ENCODE measurements at regions not wholly inside any gene's neighbourhood (a gene's known extent, or its start where the extent isn't known, plus 50 kb on each side); places are given as distances from the start of the nearest gene placed in this dataset.

- Histone ChIP-seq H3K4me3 (no peak overlapping the region), H3K36me3 (ENCODE audit: insufficient read depth, low read length) (no peaks in the 10 kb centered on the region), H3K9ac (ENCODE audit: insufficient read length) (no peak overlapping the region), H3K9me3 (ENCODE audit: low read depth, low read length) (no peaks in the 10 kb centered on the region), H3K27ac (no peak overlapping the region)
- TF ChIP-seq EZH2 (IDR thresholded peaks at IDR 0.05) = no peak
- no peak for TF ChIP-seq POLR2AphosphoS5 (IDR thresholded peaks at IDR 0.05; ENCODE audit: borderline replicate concordance, low read depth, low read length)
- no peak for TF ChIP-seq FOXP2 (optimal IDR thresholded peaks at IDR 0.05; ENCODE audit: control extremely low read depth, extremely low read length, insufficient read depth)
- DNase-seq (ENCODE audit: low read depth, low spot score) = no peak
These were observed 339.9 kb downstream of the ADCYAP1 start for GRCh38 chr18:1244397-1245122.

GRCh38 chr18:1246827-1247226, 342.2 kb downstream of the ADCYAP1 start:
- no peak for TF ChIP-seq FOXP2 (optimal IDR thresholded peaks at IDR 0.05; ENCODE audit: control extremely low read depth, extremely low read length, insufficient read depth)
- no peak for TF ChIP-seq POLR2AphosphoS5 (IDR thresholded peaks at IDR 0.05; ENCODE audit: borderline replicate concordance, low read depth, low read length)
- no peak for TF ChIP-seq EZH2 (IDR thresholded peaks at IDR 0.05)
- Histone ChIP-seq H3K9me3 (ENCODE audit: low read depth, low read length) (no peaks in the 10 kb centered on the region), H3K9ac (ENCODE audit: insufficient read length) (no peak overlapping the region), H3K36me3 (ENCODE audit: insufficient read depth, low read length) (no peaks in the 10 kb centered on the region), H3K27ac (no peak overlapping the region), H3K4me3 (no peak overlapping the region)
- DNase-seq (ENCODE audit: low read depth, low spot score) = no peak

DNA sequence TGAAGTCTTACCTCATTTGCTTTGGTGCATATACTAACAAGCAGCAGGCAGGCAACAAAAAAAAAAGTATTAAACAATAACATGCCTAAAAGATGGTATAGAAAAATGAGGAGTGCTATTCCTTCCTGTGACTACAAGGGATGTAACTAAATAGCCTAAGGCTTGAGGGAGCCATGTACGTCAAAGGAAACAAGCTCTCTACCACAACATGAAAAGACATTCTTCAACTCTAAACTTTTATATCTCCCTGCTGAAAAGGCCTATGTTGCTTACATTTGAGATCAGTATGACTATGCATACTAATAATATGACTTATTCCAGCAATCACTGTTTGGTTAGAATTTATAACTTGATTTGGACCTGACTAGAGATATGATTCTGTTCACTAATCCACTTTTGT, 347.9 kb downstream of the ADCYAP1 start:
- Histone ChIP-seq H3K27ac (no peak overlapping the region), H3K4me3 (no peak overlapping the region), H3K36me3 (ENCODE audit: insufficient read depth, low read length) (no peaks in the 10 kb centered on the region), H3K9ac (ENCODE audit: insufficient read length) (no peak overlapping the region), H3K9me3 (ENCODE audit: low read depth, low read length) (no peaks in the 10 kb centered on the region)
- no peak for DNase-seq (ENCODE audit: low read depth, low spot score)
- TF ChIP-seq FOXP2 (optimal IDR thresholded peaks at IDR 0.05; ENCODE audit: control extremely low read depth, extremely low read length, insufficient read depth) = no peak
- TF ChIP-seq POLR2AphosphoS5 (IDR thresholded peaks at IDR 0.05; ENCODE audit: borderline replicate concordance, low read depth, low read length) = no peak
- no peak for TF ChIP-seq EZH2 (IDR thresholded peaks at IDR 0.05)

DNA sequence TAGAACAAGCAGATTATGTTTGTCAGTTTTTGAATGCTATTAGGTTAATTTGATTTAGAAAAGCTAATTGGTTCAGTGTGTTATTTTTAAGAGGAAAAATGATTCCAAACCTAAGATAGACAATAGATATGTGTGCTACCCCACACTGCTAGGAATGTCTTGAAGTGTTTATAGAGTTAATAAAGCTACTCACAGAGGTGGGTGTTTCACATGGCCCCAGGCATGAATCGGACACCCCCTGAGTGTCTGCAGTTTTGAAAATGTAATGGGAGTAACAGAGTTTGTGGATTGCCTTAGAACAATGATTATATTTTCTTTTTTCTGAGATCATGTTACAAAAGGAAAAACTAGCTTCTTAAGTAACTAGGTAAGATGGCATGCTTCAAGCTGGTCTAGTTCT, 348.3 kb downstream of the ADCYAP1 start:
- H3K4me3 ChIP-seq = no peak overlapping the region
- H3K9me3 ChIP-seq (ENCODE audit: low read depth, low read length) = no peaks in the 10 kb centered on the region
- TF ChIP-seq EZH2 (IDR thresholded peaks at IDR 0.05) (no peak), FOXP2 (optimal IDR thresholded peaks at IDR 0.05; ENCODE audit: control extremely low read depth, extremely low read length, insufficient read depth) (no peak), POLR2AphosphoS5 (IDR thresholded peaks at IDR 0.05; ENCODE audit: borderline replicate concordance, low read depth, low read length) (no peak)
- no peaks in the 10 kb centered on the region for H3K36me3 ChIP-seq (ENCODE audit: insufficient read depth, low read length)
- no peak overlapping the region for H3K27ac ChIP-seq
- H3K9ac ChIP-seq (ENCODE audit: insufficient read length) = no peak overlapping the region
- DNase-seq (ENCODE audit: low read depth, low spot score) = no peak

- DNase-seq (ENCODE audit: low read depth, low spot score) = no peak
- no peak overlapping the region for H3K4me3 ChIP-seq
- TF ChIP-seq EZH2 (IDR thresholded peaks at IDR 0.05) (no peak), FOXP2 (optimal IDR thresholded peaks at IDR 0.05; ENCODE audit: control extremely low read depth, extremely low read length, insufficient read depth) (no peak), POLR2AphosphoS5 (IDR thresholded peaks at IDR 0.05; ENCODE audit: borderline replicate concordance, low read depth, low read length) (no peak)
- H3K36me3 ChIP-seq (ENCODE audit: insufficient read depth, low read length) = no peaks in the 10 kb centered on the region
- H3K27ac ChIP-seq = no peak overlapping the region
- no peaks in the 10 kb centered on the region for H3K9me3 ChIP-seq (ENCODE audit: low read depth, low read length)
- no peak overlapping the region for H3K9ac ChIP-seq (ENCODE audit: insufficient read length)
These were observed 349.2 kb downstream of the ADCYAP1 start for GRCh38 chr18:1253827-1254226.

DNA sequence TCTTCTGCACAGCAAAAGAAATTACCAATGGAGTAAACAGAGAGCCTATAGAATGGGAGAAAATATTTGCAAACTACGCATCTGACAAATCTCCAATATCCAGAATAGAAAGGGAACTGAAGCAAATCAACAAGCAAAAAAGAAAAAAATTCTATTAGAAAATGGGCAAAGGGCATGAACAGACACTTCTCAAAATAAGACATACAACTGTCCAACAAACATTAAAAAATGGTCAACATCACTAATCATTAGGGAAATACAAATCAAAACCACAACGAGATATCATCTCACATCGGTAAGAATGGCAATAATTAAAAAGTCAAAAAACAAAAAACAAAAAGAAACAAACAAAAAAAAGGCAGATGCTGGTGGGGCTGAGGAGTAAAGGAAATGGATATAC, 356.4 kb downstream of the ADCYAP1 start:
- H3K9me3 ChIP-seq (ENCODE audit: low read depth, low read length) = no peaks in the 10 kb centered on the region
- H3K4me3 ChIP-seq = no peak overlapping the region
- H3K36me3 ChIP-seq (ENCODE audit: insufficient read depth, low read length) = no peaks in the 10 kb centered on the region
- H3K27ac ChIP-seq = no peak overlapping the region
- no peak for TF ChIP-seq POLR2AphosphoS5 (IDR thresholded peaks at IDR 0.05; ENCODE audit: borderline replicate concordance, low read depth, low read length)
- no peak for TF ChIP-seq FOXP2 (optimal IDR thresholded peaks at IDR 0.05; ENCODE audit: control extremely low read depth, extremely low read length, insufficient read depth)
- no peak for TF ChIP-seq EZH2 (IDR thresholded peaks at IDR 0.05)
- H3K9ac ChIP-seq (ENCODE audit: insufficient read length) = no peak overlapping the region
- DNase-seq (ENCODE audit: low read depth, low spot score) = no peak

DNA sequence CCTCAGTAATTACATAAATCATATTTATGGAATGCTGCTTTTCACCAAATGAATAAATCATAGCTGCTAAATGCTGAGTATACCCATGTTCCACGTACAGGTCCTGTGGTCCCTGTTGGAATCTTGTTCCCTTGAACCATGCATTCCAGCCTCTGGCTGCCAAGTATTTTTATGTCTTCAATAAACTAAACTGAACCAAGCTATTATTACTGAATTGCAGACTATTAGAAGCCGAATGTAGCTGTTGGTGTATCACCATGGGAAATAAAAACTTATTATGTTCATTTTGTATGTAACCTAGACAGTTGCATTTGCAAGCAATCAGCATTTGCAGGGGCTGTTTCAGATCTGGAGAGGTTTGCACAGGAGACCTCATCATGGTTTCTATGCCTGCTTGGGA, 362.4 kb downstream of the ADCYAP1 start:
- no peak overlapping the region for H3K4me3 ChIP-seq
- no peaks in the 10 kb centered on the region for H3K9me3 ChIP-seq (ENCODE audit: low read depth, low read length)
- DNase-seq (ENCODE audit: low read depth, low spot score) = no peak
- no peak overlapping the region for H3K27ac ChIP-seq
- no peak for TF ChIP-seq FOXP2 (optimal IDR thresholded peaks at IDR 0.05; ENCODE audit: control extremely low read depth, extremely low read length, insufficient read depth)
- TF ChIP-seq POLR2AphosphoS5 (IDR thresholded peaks at IDR 0.05; ENCODE audit: borderline replicate concordance, low read depth, low read length) = no peak
- no peak for TF ChIP-seq EZH2 (IDR thresholded peaks at IDR 0.05)
- H3K9ac ChIP-seq (ENCODE audit: insufficient read length) = no peak overlapping the region
- H3K36me3 ChIP-seq (ENCODE audit: insufficient read depth, low read length) = no peaks in the 10 kb centered on the region

- no peak for DNase-seq (ENCODE audit: low read depth, low spot score)
- no peak for TF ChIP-seq FOXP2 (optimal IDR thresholded peaks at IDR 0.05; ENCODE audit: control extremely low read depth, extremely low read length, insufficient read depth)
- TF ChIP-seq EZH2 (IDR thresholded peaks at IDR 0.05) = no peak
- TF ChIP-seq POLR2AphosphoS5 (IDR thresholded peaks at IDR 0.05; ENCODE audit: borderline replicate concordance, low read depth, low read length) = no peak
- Histone ChIP-seq H3K4me3 (no peak overlapping the region), H3K36me3 (ENCODE audit: insufficient read depth, low read length) (no peaks in the 10 kb centered on the region), H3K27ac (no peak overlapping the region), H3K9ac (ENCODE audit: insufficient read length) (no peak overlapping the region), H3K9me3 (ENCODE audit: low read depth, low read length) (no peaks in the 10 kb centered on the region)
These were observed 365.4 kb downstream of the ADCYAP1 start for GRCh38 chr18:1270081-1270480.

DNA sequence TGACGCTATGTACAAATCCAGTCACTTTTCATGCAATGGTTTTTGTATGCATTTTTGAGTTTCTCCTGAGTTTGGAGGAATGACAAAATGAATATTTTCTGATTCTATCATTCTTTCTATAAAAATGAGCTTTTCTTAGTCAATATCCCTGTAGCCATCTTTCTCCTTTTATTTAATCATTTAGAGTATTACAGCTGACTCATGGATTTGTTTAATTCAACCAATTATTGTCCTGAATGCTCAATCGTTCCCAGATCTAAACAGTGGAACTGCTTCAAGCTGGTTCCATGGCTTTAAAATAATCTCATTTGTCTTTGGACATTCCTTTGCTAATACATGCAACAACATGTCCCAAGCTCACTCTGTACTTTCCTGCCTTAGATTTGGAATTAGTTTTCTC, 368.8 kb downstream of the ADCYAP1 start:
- DNase-seq (ENCODE audit: low read depth, low spot score) = no peak
- Histone ChIP-seq H3K4me3 (no peak overlapping the region), H3K9ac (ENCODE audit: insufficient read length) (no peak overlapping the region), H3K27ac (no peak overlapping the region), H3K9me3 (ENCODE audit: low read depth, low read length) (no peaks in the 10 kb centered on the region), H3K36me3 (ENCODE audit: insufficient read depth, low read length) (no peaks in the 10 kb centered on the region)
- no peak for TF ChIP-seq EZH2 (IDR thresholded peaks at IDR 0.05)
- no peak for TF ChIP-seq POLR2AphosphoS5 (IDR thresholded peaks at IDR 0.05; ENCODE audit: borderline replicate concordance, low read depth, low read length)
- TF ChIP-seq FOXP2 (optimal IDR thresholded peaks at IDR 0.05; ENCODE audit: control extremely low read depth, extremely low read length, insufficient read depth) = no peak
